Fibroblast of pulmonary artery (primary cell): ENCODE measurements at regions not wholly inside any gene's neighbourhood (a gene's known extent, or its start where the extent isn't known, plus 50 kb on each side); places are given as distances from the start of the nearest gene placed in this dataset.
A peak's percentile ranks its signal among the peaks of the same experiment; 100 is the strongest.
"Not testable (repeated sequence)": the region's sequence is repeated elsewhere in the genome, so short reads cannot be mapped to it uniquely, and the experiment has no call there.

Experiments
- DNase-seq: peaks from one replicate; pipeline ENCODE4 v3.0.0-alpha.2; 2010; ENCODE audit warnings: low read depth
- H3K4me3 ChIP-seq: replicated peaks from 2 replicates; pipeline ENCODE4 v1.5.1; 2011; ENCODE audit warnings: low read depth, mild to moderate bottlenecking, control low read depth, low read length, moderate library complexity
- TF ChIP-seq, protein P1 (sequence below): IDR thresholded peaks from 2 replicates; pipeline ENCODE4 v1.5.1; 2011; ENCODE audit warnings: mild to moderate bottlenecking, control low read depth, low read length, inconsistent platforms; ENCODE audit errors: missing control alignments

DNA sequence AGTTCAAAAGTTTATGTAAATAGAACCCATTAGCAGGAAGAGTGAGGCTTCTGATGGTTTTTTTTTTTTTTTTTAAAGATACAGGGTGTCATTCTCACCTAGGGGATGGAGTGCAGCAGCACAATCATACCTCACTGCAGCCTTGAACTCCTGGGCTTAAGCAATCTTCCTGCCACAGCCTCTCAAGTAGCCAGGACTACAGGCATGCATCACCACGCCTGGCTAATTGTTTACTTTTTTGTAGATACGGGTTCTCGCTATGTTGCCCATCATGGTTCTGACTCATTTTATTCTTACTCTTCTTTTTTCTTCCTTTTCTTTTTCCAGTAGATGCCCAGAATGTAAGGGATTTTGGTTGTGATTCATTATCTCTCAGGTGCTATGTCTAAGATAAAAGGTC, 201.1 kb downstream of the NNT start:
- H3K4me3 ChIP-seq = no peak overlapping the region
- TF ChIP-seq, protein P1, sequence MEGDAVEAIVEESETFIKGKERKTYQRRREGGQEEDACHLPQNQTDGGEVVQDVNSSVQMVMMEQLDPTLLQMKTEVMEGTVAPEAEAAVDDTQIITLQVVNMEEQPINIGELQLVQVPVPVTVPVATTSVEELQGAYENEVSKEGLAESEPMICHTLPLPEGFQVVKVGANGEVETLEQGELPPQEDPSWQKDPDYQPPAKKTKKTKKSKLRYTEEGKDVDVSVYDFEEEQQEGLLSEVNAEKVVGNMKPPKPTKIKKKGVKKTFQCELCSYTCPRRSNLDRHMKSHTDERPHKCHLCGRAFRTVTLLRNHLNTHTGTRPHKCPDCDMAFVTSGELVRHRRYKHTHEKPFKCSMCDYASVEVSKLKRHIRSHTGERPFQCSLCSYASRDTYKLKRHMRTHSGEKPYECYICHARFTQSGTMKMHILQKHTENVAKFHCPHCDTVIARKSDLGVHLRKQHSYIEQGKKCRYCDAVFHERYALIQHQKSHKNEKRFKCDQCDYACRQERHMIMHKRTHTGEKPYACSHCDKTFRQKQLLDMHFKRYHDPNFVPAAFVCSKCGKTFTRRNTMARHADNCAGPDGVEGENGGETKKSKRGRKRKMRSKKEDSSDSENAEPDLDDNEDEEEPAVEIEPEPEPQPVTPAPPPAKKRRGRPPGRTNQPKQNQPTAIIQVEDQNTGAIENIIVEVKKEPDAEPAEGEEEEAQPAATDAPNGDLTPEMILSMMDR = no peak

DNA sequence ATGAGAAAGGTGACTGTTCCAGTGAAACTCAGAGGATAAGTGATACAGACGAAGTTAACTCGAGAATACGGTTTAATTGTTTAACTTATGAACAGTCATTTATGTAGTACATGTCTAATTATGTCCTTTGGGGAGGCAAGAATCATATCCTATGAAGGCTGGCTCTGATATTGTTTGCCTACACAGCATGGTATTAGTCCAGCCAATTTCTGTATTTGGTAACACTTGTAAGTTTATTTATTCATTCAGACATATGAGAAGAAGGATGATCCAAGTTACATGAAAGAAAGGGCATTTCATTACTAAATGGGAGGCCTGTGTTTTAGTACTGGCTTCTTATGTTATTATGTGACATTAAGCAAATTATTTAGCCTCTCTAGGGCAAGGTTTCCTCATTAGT, 199.7 kb downstream of the NNT start:
- no peak overlapping the region for H3K4me3 ChIP-seq
- no peak for DNase-seq
- TF ChIP-seq, protein P1 = no peak

More for the DNA sequence above, 201.1 kb downstream of the NNT start:
- DNase-seq = no peak

DNA sequence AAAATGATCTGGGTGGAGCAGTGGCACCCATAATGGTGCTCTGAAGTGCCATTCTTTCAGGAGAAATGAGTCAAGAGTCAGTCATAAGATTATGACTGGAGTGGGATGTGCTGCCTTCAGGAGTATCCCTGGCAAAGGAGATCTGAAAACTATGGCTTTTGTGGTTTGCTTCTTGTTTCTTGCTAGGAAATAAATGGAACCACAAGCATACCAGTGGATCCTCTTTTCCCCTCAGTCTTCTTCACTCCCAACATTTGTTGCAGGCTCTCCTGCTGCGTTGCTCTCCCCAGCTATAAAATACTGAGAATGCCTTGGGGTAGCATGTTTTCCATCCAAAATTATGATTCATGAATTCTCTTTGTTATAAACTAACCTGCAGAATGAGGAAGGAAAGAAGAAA, 199.1 kb downstream of the NNT start:
- TF ChIP-seq, protein P1 = no peak
- peak; percentile 24 for DNase-seq

DNA sequence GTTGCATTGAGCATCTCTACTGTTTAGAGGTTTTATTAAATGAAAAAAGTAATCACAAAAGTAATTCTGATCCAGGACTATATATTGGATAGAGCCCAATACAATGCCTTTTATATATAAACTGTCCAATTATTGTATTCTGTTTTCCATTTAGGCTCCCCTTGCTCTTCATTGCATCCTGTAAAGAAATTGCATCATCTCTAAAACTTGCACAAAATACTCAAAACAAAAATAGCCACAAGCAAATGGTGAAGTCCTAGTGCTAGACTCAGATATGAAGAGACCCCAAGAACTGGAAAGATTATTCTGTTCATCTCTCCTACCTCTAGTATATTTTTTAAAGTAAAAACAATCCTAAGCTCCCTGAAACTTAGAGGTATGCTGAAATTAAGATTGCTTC, 195.8 kb downstream of the NNT start:
- no peak overlapping the region for H3K4me3 ChIP-seq
- TF ChIP-seq, protein P1 = no peak
- DNase-seq = no peak

More for the DNA sequence above, 199.1 kb downstream of the NNT start:
- H3K4me3 ChIP-seq = no peak overlapping the region

DNA sequence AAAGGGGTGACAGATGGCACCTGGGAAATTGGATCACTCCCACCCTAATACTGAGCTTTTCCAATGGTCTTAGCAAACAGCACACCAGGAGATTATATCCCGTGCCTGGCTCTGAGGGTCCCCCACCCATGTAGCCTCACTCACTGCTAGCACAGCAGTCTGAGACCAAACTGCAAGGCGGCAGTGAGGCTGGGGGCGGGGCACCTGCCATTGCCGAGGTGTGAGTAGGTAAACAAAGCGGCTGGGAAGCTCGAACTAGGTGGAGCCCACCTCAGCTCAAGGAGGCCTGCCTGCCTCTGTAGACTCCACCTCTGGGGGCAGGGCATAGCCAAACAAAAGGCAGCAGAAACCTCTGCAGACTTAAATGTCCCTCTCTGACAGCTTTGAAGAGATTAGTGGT, 188.9 kb downstream of the NNT start:
- DNase-seq, H3K4me3 ChIP-seq: not testable (repeated sequence)

DNA sequence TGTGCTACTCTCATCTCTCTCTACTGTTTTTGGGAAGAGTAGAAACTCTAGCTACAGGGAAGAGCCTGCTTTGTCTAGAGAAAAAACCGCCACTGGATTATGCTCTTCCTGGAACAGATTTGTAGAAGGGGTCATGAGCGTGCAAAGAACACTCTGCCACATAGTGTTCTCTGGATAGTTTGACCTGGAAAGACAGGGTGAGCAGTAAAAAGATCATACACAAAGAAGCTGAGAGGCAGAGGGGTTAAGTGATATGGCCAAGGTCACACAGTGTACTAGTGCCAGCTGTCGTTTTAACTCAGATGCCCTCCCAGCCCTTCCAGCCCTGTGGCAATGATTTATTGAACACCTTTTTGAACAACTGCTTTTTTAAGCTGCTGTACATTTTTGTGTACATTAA, 182.2 kb downstream of the NNT start:
- no peak for DNase-seq

DNA sequence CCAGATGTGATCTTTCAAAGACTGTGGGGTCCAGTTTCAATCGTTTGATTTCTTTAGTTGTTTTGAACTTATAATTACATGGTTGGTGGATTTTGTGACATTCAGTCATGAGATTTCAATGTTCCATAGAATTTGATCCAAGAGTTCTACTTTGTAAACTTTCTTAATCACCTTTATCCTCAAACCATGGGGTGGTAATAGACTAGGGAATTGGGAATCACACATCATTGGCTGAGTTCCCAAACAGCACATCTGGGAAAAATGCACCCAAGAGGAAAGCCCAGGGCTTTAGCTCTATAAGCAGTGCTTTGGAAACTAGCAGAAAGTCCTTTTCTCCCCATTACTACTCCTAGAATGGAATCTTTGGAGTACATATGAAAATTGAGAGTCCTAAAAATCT, 177.6 kb downstream of the NNT start:
- peak; percentile 64 for DNase-seq
- TF ChIP-seq, protein P1 = no peak
- H3K4me3 ChIP-seq = no peak overlapping the region

More for the DNA sequence above, 182.2 kb downstream of the NNT start:
- TF ChIP-seq, protein P1 = no peak
- H3K4me3 ChIP-seq = no peak overlapping the region

DNA sequence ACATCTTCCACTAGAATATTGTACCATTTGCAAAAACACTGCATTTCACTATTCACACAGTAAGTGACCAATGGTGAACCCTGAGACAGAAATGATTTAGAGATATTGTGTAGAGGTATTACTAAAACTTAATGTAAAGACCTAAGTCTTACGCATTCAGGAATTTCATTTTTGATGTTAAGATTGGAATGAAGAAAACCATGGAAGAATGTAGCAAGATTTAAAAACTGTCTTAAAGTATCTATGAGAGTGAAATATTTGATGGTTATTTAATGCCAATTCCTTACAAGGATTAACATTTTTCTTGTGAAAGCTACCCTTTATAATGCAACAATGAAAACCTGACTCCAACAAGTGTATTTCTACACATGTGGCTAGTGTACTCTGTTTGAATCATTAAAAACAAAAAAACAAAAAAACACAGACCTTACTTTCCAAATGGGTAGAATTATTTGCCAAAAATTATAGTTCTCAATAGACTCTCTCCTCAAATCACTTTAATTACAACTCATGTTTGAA, 172.0 kb downstream of the NNT start:
- no peak overlapping the region for H3K4me3 ChIP-seq
- TF ChIP-seq, protein P1 = no peak
- DNase-seq = no peak
